ENCODE measurements at regions not wholly inside any gene's neighbourhood (a gene's known extent, or its start where the extent isn't known, plus 50 kb on each side); places are given as distances from the start of the nearest gene placed in this dataset.

- Histone ChIP-seq H3K4me3 (ENCODE audit: low read length in 2 of 2) (no peak overlapping the region), H3K27me3 (ENCODE audit: control insufficient read depth in 2 of 2, insufficient read depth in 2 of 2, low read length in 2 of 2) (no peaks in the 10 kb centered on the region), H3K36me3 (ENCODE audit: control insufficient read depth in 2 of 2, insufficient read depth in 2 of 2, low read length in 2 of 2) (no peaks in the 10 kb centered on the region), H3K9me3 (ENCODE audit: control insufficient read depth in 2 of 2, low read length in 2 of 2) (no peaks in the 10 kb centered on the region), H3K9ac (ENCODE audit: low read depth in 1 of 2, low read length in 2 of 2) (no peak overlapping the region), H3K4me1 (ENCODE audit: control insufficient read depth in 2 of 2, insufficient read depth in 2 of 2, low read length in 2 of 2) (no peaks in the 10 kb centered on the region), H3K27ac (ENCODE audit: low read depth in 2 of 2, low read length in 2 of 2) (no peak overlapping the region)
Observed at GRCh38 chr5:61926911-61927310, 379.1 kb upstream of the KIF2A start.

- Histone ChIP-seq H3K27me3 (ENCODE audit: control insufficient read depth in 2 of 2, insufficient read depth in 2 of 2, low read length in 2 of 2) (no peaks in the 10 kb centered on the region), H3K36me3 (ENCODE audit: control insufficient read depth in 2 of 2, insufficient read depth in 2 of 2, low read length in 2 of 2) (no peaks in the 10 kb centered on the region), H3K9ac (ENCODE audit: low read depth in 1 of 2, low read length in 2 of 2) (no peak overlapping the region), H3K9me3 (ENCODE audit: control insufficient read depth in 2 of 2, low read length in 2 of 2) (no peaks in the 10 kb centered on the region), H3K4me1 (ENCODE audit: control insufficient read depth in 2 of 2, insufficient read depth in 2 of 2, low read length in 2 of 2) (no peaks in the 10 kb centered on the region), H3K4me3 (ENCODE audit: low read length in 2 of 2) (no peak overlapping the region), H3K27ac (ENCODE audit: low read depth in 2 of 2, low read length in 2 of 2) (no peak overlapping the region)
Observed at GRCh38 chr5:61931236-61931635, 374.8 kb upstream of the KIF2A start.

- H3K27me3 ChIP-seq (ENCODE audit: control insufficient read depth in 2 of 2, insufficient read depth in 2 of 2, low read length in 2 of 2): no peaks in the 10 kb centered on the region
- no peak overlapping the region for H3K4me3 ChIP-seq (ENCODE audit: low read length in 2 of 2)
- no peaks in the 10 kb centered on the region for H3K4me1 ChIP-seq (ENCODE audit: control insufficient read depth in 2 of 2, insufficient read depth in 2 of 2, low read length in 2 of 2)
- H3K36me3 ChIP-seq (ENCODE audit: control insufficient read depth in 2 of 2, insufficient read depth in 2 of 2, low read length in 2 of 2): no peaks in the 10 kb centered on the region
- no peaks in the 10 kb centered on the region for H3K9me3 ChIP-seq (ENCODE audit: control insufficient read depth in 2 of 2, low read length in 2 of 2)
- H3K27ac ChIP-seq (ENCODE audit: low read depth in 2 of 2, low read length in 2 of 2): no peak overlapping the region
- no peak overlapping the region for H3K9ac ChIP-seq (ENCODE audit: low read depth in 1 of 2, low read length in 2 of 2)
Observed at GRCh38 chr5:61933787-61934626, 372.0 kb upstream of the KIF2A start.

GRCh38 chr5:61941637-61942036, 364.4 kb upstream of the KIF2A start:
- Histone ChIP-seq H3K27ac (ENCODE audit: low read depth in 2 of 2, low read length in 2 of 2) (no peak overlapping the region), H3K36me3 (ENCODE audit: control insufficient read depth in 2 of 2, insufficient read depth in 2 of 2, low read length in 2 of 2) (no peaks in the 10 kb centered on the region), H3K4me3 (ENCODE audit: low read length in 2 of 2) (no peak overlapping the region), H3K9ac (ENCODE audit: low read depth in 1 of 2, low read length in 2 of 2) (no peak overlapping the region), H3K4me1 (ENCODE audit: control insufficient read depth in 2 of 2, insufficient read depth in 2 of 2, low read length in 2 of 2) (no peaks in the 10 kb centered on the region), H3K27me3 (ENCODE audit: control insufficient read depth in 2 of 2, insufficient read depth in 2 of 2, low read length in 2 of 2) (no peaks in the 10 kb centered on the region), H3K9me3 (ENCODE audit: control insufficient read depth in 2 of 2, low read length in 2 of 2) (no peaks in the 10 kb centered on the region)

GRCh38 chr5:61942462-61943049, 363.4 kb upstream of the KIF2A start:
- H3K4me1 ChIP-seq (ENCODE audit: control insufficient read depth in 2 of 2, insufficient read depth in 2 of 2, low read length in 2 of 2): no peaks in the 10 kb centered on the region
- no peak overlapping the region for H3K27ac ChIP-seq (ENCODE audit: low read depth in 2 of 2, low read length in 2 of 2)
- H3K9ac ChIP-seq (ENCODE audit: low read depth in 1 of 2, low read length in 2 of 2): no peak overlapping the region
- H3K4me3 ChIP-seq (ENCODE audit: low read length in 2 of 2): no peak overlapping the region
- H3K9me3 ChIP-seq (ENCODE audit: control insufficient read depth in 2 of 2, low read length in 2 of 2): no peaks in the 10 kb centered on the region
- H3K36me3 ChIP-seq (ENCODE audit: control insufficient read depth in 2 of 2, insufficient read depth in 2 of 2, low read length in 2 of 2): no peaks in the 10 kb centered on the region
- H3K27me3 ChIP-seq (ENCODE audit: control insufficient read depth in 2 of 2, insufficient read depth in 2 of 2, low read length in 2 of 2): no peaks in the 10 kb centered on the region

- no peak overlapping the region for H3K4me3 ChIP-seq (ENCODE audit: low read length in 2 of 2)
- H3K27ac ChIP-seq (ENCODE audit: low read depth in 2 of 2, low read length in 2 of 2): no peak overlapping the region
- no peaks in the 10 kb centered on the region for H3K9me3 ChIP-seq (ENCODE audit: control insufficient read depth in 2 of 2, low read length in 2 of 2)
- H3K27me3 ChIP-seq (ENCODE audit: control insufficient read depth in 2 of 2, insufficient read depth in 2 of 2, low read length in 2 of 2): no peaks in the 10 kb centered on the region
- H3K36me3 ChIP-seq (ENCODE audit: control insufficient read depth in 2 of 2, insufficient read depth in 2 of 2, low read length in 2 of 2): no peaks in the 10 kb centered on the region
- no peak overlapping the region for H3K9ac ChIP-seq (ENCODE audit: low read depth in 1 of 2, low read length in 2 of 2)
- no peaks in the 10 kb centered on the region for H3K4me1 ChIP-seq (ENCODE audit: control insufficient read depth in 2 of 2, insufficient read depth in 2 of 2, low read length in 2 of 2)
Observed at GRCh38 chr5:61943713-61944112, 362.3 kb upstream of the KIF2A start.

GRCh38 chr5:61948151-61948550, 357.9 kb upstream of the KIF2A start:
- Histone ChIP-seq H3K9ac (ENCODE audit: low read depth in 1 of 2, low read length in 2 of 2) (no peak overlapping the region), H3K36me3 (ENCODE audit: control insufficient read depth in 2 of 2, insufficient read depth in 2 of 2, low read length in 2 of 2) (no peaks in the 10 kb centered on the region), H3K4me3 (ENCODE audit: low read length in 2 of 2) (no peak overlapping the region), H3K27me3 (ENCODE audit: control insufficient read depth in 2 of 2, insufficient read depth in 2 of 2, low read length in 2 of 2) (no peaks in the 10 kb centered on the region), H3K27ac (ENCODE audit: low read depth in 2 of 2, low read length in 2 of 2) (no peak overlapping the region), H3K9me3 (ENCODE audit: control insufficient read depth in 2 of 2, low read length in 2 of 2) (no peaks in the 10 kb centered on the region), H3K4me1 (ENCODE audit: control insufficient read depth in 2 of 2, insufficient read depth in 2 of 2, low read length in 2 of 2) (no peaks in the 10 kb centered on the region)

GRCh38 chr5:61949054-61949678, 356.8 kb upstream of the KIF2A start:
- no peaks in the 10 kb centered on the region for H3K4me1 ChIP-seq (ENCODE audit: control insufficient read depth in 2 of 2, insufficient read depth in 2 of 2, low read length in 2 of 2)
- no peaks in the 10 kb centered on the region for H3K9me3 ChIP-seq (ENCODE audit: control insufficient read depth in 2 of 2, low read length in 2 of 2)
- no peaks in the 10 kb centered on the region for H3K36me3 ChIP-seq (ENCODE audit: control insufficient read depth in 2 of 2, insufficient read depth in 2 of 2, low read length in 2 of 2)
- no peaks in the 10 kb centered on the region for H3K27me3 ChIP-seq (ENCODE audit: control insufficient read depth in 2 of 2, insufficient read depth in 2 of 2, low read length in 2 of 2)
- no peak overlapping the region for H3K4me3 ChIP-seq (ENCODE audit: low read length in 2 of 2)
- H3K9ac ChIP-seq (ENCODE audit: low read depth in 1 of 2, low read length in 2 of 2): no peak overlapping the region
- H3K27ac ChIP-seq (ENCODE audit: low read depth in 2 of 2, low read length in 2 of 2): no peak overlapping the region

GRCh38 chr5:61949679-61950435, 356.1 kb upstream of the KIF2A start:
- Histone ChIP-seq H3K9ac (ENCODE audit: low read depth in 1 of 2, low read length in 2 of 2) (no peak overlapping the region), H3K27ac (ENCODE audit: low read depth in 2 of 2, low read length in 2 of 2) (no peak overlapping the region), H3K27me3 (ENCODE audit: control insufficient read depth in 2 of 2, insufficient read depth in 2 of 2, low read length in 2 of 2) (no peaks in the 10 kb centered on the region)

GRCh38 chr5:61951295-61951694, 354.7 kb upstream of the KIF2A start:
- Histone ChIP-seq H3K4me3 (ENCODE audit: low read length in 2 of 2) (no peak overlapping the region), H3K4me1 (ENCODE audit: control insufficient read depth in 2 of 2, insufficient read depth in 2 of 2, low read length in 2 of 2) (no peaks in the 10 kb centered on the region), H3K27me3 (ENCODE audit: control insufficient read depth in 2 of 2, insufficient read depth in 2 of 2, low read length in 2 of 2) (no peaks in the 10 kb centered on the region), H3K27ac (ENCODE audit: low read depth in 2 of 2, low read length in 2 of 2) (no peak overlapping the region), H3K36me3 (ENCODE audit: control insufficient read depth in 2 of 2, insufficient read depth in 2 of 2, low read length in 2 of 2) (no peaks in the 10 kb centered on the region), H3K9me3 (ENCODE audit: control insufficient read depth in 2 of 2, low read length in 2 of 2) (no peaks in the 10 kb centered on the region), H3K9ac (ENCODE audit: low read depth in 1 of 2, low read length in 2 of 2) (no peak overlapping the region)

More at GRCh38 chr5:61949679-61950435, 356.1 kb upstream of the KIF2A start:
- H3K4me3 ChIP-seq (ENCODE audit: low read length in 2 of 2): no peak overlapping the region
- no peaks in the 10 kb centered on the region for H3K36me3 ChIP-seq (ENCODE audit: control insufficient read depth in 2 of 2, insufficient read depth in 2 of 2, low read length in 2 of 2)
- no peaks in the 10 kb centered on the region for H3K4me1 ChIP-seq (ENCODE audit: control insufficient read depth in 2 of 2, insufficient read depth in 2 of 2, low read length in 2 of 2)
- no peaks in the 10 kb centered on the region for H3K9me3 ChIP-seq (ENCODE audit: control insufficient read depth in 2 of 2, low read length in 2 of 2)
